Liver (tissue), 8 donors: ENCODE measurements at regions not wholly inside any gene's neighbourhood (a gene's known extent, or its start where the extent isn't known, plus 50 kb on each side); places are given as distances from the start of the nearest gene placed in this dataset.

ENCODE experiments used
- DNase-seq: peaks from one replicate; pipeline ENCODE4 v3.0.0-alpha.2; 2017; ENCODE audit warnings: low spot score
- H3K27ac ChIP-seq, 2 donors: one replicate each; pipeline ENCODE4 v1.7.0; 2013; ENCODE audit warnings: inconsistent platforms in 2 of 2, low read length in 2 of 2, control low read depth in 1 of 2, low read depth in 1 of 2, mild to moderate bottlenecking in 1 of 2
- H3K27me3 ChIP-seq, 4 donors: one replicate each; pipeline versions ENCODE4 v1.6.1 to v1.7.0; 2013; ENCODE audit warnings: low read length in 3 of 4, inconsistent platforms in 1 of 4, mild to moderate bottlenecking in 1 of 4, moderate library complexity in 1 of 4; ENCODE audit not compliant: control insufficient read depth in 4 of 4, insufficient read depth in 4 of 4
- H3K36me3 ChIP-seq, 4 donors: one replicate each; pipeline versions ENCODE4 v1.6.1 to v1.7.0; 2013; ENCODE audit warnings: low read length in 3 of 4, mild to moderate bottlenecking in 3 of 4, low read depth in 1 of 4, moderate library complexity in 1 of 4; ENCODE audit not compliant: control insufficient read depth in 4 of 4, insufficient read depth in 3 of 4
- H3K4me1 ChIP-seq, 4 donors: one replicate each; pipeline versions ENCODE4 v1.6.1 to v1.7.0; 2013; ENCODE audit warnings: low read length in 3 of 4, mild to moderate bottlenecking in 3 of 4, moderate library complexity in 1 of 4; ENCODE audit not compliant: control insufficient read depth in 4 of 4, insufficient read depth in 4 of 4
- H3K4me3 ChIP-seq, 3 donors: one replicate each; pipeline versions ENCODE4 v1.6.1 to v1.7.0; 2013; ENCODE audit warnings: low read length in 3 of 3, control low read depth in 1 of 3, low read depth in 1 of 3, mild to moderate bottlenecking in 1 of 3
- H3K9ac ChIP-seq, 2 donors: one replicate each; pipeline ENCODE4 v1.7.0; 2013; ENCODE audit warnings: low read length in 2 of 2, mild to moderate bottlenecking in 2 of 2, moderate library complexity in 2 of 2, control low read depth in 1 of 2, low read depth in 1 of 2
- H3K9me3 ChIP-seq, 4 donors: one replicate each; pipeline versions ENCODE4 v1.6.1 to v1.7.0; 2013; ENCODE audit warnings: low read length in 3 of 4; ENCODE audit not compliant: control insufficient read depth in 4 of 4
- ATF3 ChIP-seq: IDR thresholded peaks from 2 replicates; pipeline ENCODE4 v1.6.1; 2016; ENCODE audit warnings: antibody characterized with exemption
- CTCF ChIP-seq: fragments of 150-350 bp; IDR thresholded peaks from 2 replicates; pipeline ENCODE4 v1.5.1; 2017; ENCODE audit warnings: improper control_type of control experiment, low read depth, low read length; ENCODE audit not compliant: missing input control
- EGR1 ChIP-seq, 2 donors: IDR thresholded peaks; 2 replicates each; pipeline ENCODE4 v1.6.1; 2016 to 2018; ENCODE audit warnings: antibody characterized with exemption in 2 of 2, low read depth in 2 of 2
- FOXA1 ChIP-seq: IDR thresholded peaks from 2 replicates; pipeline ENCODE4 v1.6.1; 2016; ENCODE audit warnings: antibody characterized with exemption
- FOXA2 ChIP-seq: IDR thresholded peaks from 2 replicates; pipeline ENCODE4 v1.6.1; 2016; ENCODE audit warnings: antibody characterized with exemption
- GABPA ChIP-seq, 2 donors: IDR thresholded peaks in 1 of 2; conservative IDR thresholded peaks in 1 of 2; 2 replicates each; pipeline ENCODE4 v1.6.1; 2016; ENCODE audit warnings: antibody characterized with exemption in 2 of 2, mild to moderate bottlenecking in 1 of 2, moderate library complexity in 1 of 2
- HNF4A ChIP-seq, 2 donors: conservative IDR thresholded peaks; 2 replicates each; pipeline ENCODE4 v1.6.1; 2016; ENCODE audit warnings: antibody characterized with exemption in 2 of 2, mild to moderate bottlenecking in 2 of 2
- HNF4G ChIP-seq: IDR thresholded peaks from 2 replicates; pipeline ENCODE4 v1.6.1; 2016; ENCODE audit warnings: antibody characterized with exemption
- JUND ChIP-seq, 2 donors: IDR thresholded peaks; 2 replicates each; pipeline ENCODE4 v1.6.1; 2016; ENCODE audit warnings: antibody characterized with exemption in 2 of 2
- NR2F2 ChIP-seq: IDR thresholded peaks from 2 replicates; pipeline ENCODE4 v1.6.1; 2016; ENCODE audit warnings: antibody characterized with exemption
- REST ChIP-seq: IDR thresholded peaks from 2 replicates; pipeline ENCODE4 v1.6.1; 2016; ENCODE audit warnings: antibody characterized with exemption, mild to moderate bottlenecking
- RXRA ChIP-seq, 2 donors: IDR thresholded peaks; 2 replicates each; pipeline ENCODE4 v1.6.1; 2017 to 2018; ENCODE audit warnings: antibody characterized with exemption in 2 of 2, mild to moderate bottlenecking in 1 of 2
- SP1 ChIP-seq: IDR thresholded peaks from 2 replicates; pipeline ENCODE4 v1.6.1; 2018; ENCODE audit warnings: antibody characterized with exemption, mild to moderate bottlenecking
- TAF1 ChIP-seq: conservative IDR thresholded peaks from 2 replicates; pipeline ENCODE4 v1.6.1; 2016; ENCODE audit warnings: antibody characterized with exemption, mild to moderate bottlenecking
- YY1 ChIP-seq: IDR thresholded peaks from 2 replicates; pipeline ENCODE4 v1.6.1; 2016; ENCODE audit warnings: antibody characterized with exemption, mild to moderate bottlenecking
- ZBTB33 ChIP-seq: IDR thresholded peaks from 2 replicates; pipeline ENCODE4 v1.6.1; 2016; ENCODE audit warnings: antibody characterized with exemption
- WGBS: extraction: QIAGEN DNeasy Blood & Tissue Kit; methylation state at CpG from one replicate; pipeline ENCODE4 v1.1.7; 2013; 5-methylcytosine and 5-hydroxymethylcytosine counted together
- TF ChIP-seq, protein P1 (sequence below): IDR thresholded peaks from 2 replicates; pipeline ENCODE4 v1.6.1; 2016; ENCODE audit warnings: antibody characterized with exemption
- donor health status: healthy.
- donor health status: healthy.
- donor health status: healthy.
- donor health status: healthy.
- donor health status: healthy.

DNA sequence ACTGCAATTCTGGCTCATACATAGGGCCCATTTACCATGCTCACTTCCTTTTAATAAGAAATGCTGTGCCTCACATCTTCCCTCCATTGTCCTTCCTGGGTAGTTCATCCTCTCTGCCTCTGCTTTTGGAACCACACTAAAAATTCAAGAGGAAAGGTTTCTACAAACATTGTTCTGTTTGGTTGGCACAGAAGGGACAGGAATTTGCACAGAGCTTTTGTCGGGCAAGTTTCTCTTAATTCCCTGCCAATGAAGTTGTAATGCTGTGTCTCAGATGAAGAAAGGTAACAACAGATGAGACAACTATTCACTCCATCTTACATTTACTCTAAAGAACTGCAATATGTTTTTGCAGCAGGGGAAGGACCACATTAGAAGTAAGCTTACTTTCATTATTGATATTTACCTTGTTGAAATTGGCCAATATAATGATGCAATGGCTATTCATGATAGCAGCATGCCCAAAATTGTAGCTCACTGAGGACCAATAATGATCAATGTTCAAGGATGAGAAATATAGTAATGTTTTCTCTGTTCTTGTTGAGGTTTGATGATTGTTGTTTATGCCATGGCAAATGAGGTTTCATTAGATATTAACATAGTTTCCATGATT, 82.5 kb upstream of the HMHB1 start:
- Histone ChIP-seq H3K27ac (no peak overlapping the region), H3K9me3 (no peaks in the 10 kb centered on the region), H3K27me3 (no peaks in the 10 kb centered on the region), H3K9ac (no peak overlapping the region), H3K36me3 (no peaks in the 10 kb centered on the region), H3K4me1 (peaks cover 0 to 12% (median 7%) of the 10 kb centered on the region in 4 donors), H3K4me3 (peak overlapping the region in 1 of 3 donors; percentile 18)
- 44% methylated on average over 1 of the region's 1 CpG for WGBS
- DNase-seq, result no peak
- no peak for TF ChIP-seq REST
- no peak for TF ChIP-seq GABPA (IDR thresholded peaks at IDR 0.05 in 1 of 2, conservative IDR thresholded peaks at IDR 0.05 in 1 of 2)
- TF ChIP-seq NR2F2, result no peak
- no peak for TF ChIP-seq SP1
- TF ChIP-seq ZBTB33, result no peak
- peak in 1 of 2 donors; percentile 26 for TF ChIP-seq JUND (IDR thresholded peaks at IDR 0.05)
- peak; percentile 58 for TF ChIP-seq FOXA1
- no peak for TF ChIP-seq HNF4G
- TF ChIP-seq RXRA (IDR thresholded peaks at IDR 0.05), result peak in 1 of 2 donors; percentile 28
- TF ChIP-seq ATF3, result peak; percentile 86
- TF ChIP-seq YY1, result no peak
- peak; percentile 17 to 29 for TF ChIP-seq HNF4A (conservative IDR thresholded peaks at IDR 0.05)
- TF ChIP-seq, protein P1, sequence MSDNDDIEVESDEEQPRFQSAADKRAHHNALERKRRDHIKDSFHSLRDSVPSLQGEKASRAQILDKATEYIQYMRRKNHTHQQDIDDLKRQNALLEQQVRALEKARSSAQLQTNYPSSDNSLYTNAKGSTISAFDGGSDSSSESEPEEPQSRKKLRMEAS, result peak; percentile 10
- TF ChIP-seq FOXA2, result peak; percentile 85
- no peak for TF ChIP-seq CTCF
- no peak for TF ChIP-seq TAF1

DNA sequence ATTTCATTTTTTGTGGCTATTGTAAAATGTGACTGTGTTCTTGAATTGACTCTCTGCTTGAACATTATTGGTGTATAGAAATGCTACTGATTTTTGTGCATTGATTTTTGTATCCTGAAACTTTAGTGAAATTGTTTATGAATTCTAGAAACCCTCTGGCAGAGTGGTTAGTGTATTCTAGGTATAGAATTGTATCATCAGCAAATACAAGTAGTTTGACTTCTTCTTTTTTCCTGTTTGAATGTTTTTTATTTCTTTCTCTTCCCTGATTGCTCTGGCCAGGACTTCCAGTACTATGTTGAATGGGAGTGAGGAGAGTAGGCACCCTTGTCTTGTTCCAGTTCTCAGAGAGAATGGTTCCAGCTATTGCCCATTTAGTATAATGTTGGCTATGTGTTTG, 88.8 kb upstream of the HMHB1 start:
- DNase-seq, result no peak
- H3K4me1 ChIP-seq, result no peaks in the 10 kb centered on the region
- no peaks in the 10 kb centered on the region for H3K27me3 ChIP-seq
- H3K9ac ChIP-seq, result no peak overlapping the region
- no peak overlapping the region for H3K27ac ChIP-seq
- no peaks in the 10 kb centered on the region for H3K36me3 ChIP-seq
- no peaks in the 10 kb centered on the region for H3K9me3 ChIP-seq
- no peak overlapping the region for H3K4me3 ChIP-seq
- TF ChIP-seq FOXA2 (no peak), REST (no peak), SP1 (no peak), RXRA (IDR thresholded peaks at IDR 0.05) (no peak), ATF3 (no peak), CTCF (no peak), EGR1 (IDR thresholded peaks at IDR 0.05; ENCODE audit: low read depth in 2 of 2) (no peak), TAF1 (no peak), HNF4A (conservative IDR thresholded peaks at IDR 0.05) (no peak)
